Colonic mucosa (tissue), 4 donors: ENCODE measurements at regions not wholly inside any gene's neighbourhood (a gene's known extent, or its start where the extent isn't known, plus 50 kb on each side); places are given as distances from the start of the nearest gene placed in this dataset.

Source experiments
- DNase-seq: peaks from one replicate; pipeline ENCODE4 v3.0.0-alpha.2; 2020
- H3K27ac ChIP-seq: fragments of 200-600 bp; one replicate; pipeline ENCODE4 v1.8.0; 2021
- H3K27me3 ChIP-seq: fragments of 200-600 bp; one replicate; pipeline ENCODE4 v1.8.0; 2021
- H3K36me3 ChIP-seq: fragments of 200-600 bp; one replicate; pipeline ENCODE4 v1.8.0; 2021
- H3K4me1 ChIP-seq: fragments of 200-600 bp; one replicate; pipeline ENCODE4 v1.8.0; 2021; ENCODE audit warnings: mild to moderate bottlenecking
- H3K4me3 ChIP-seq: fragments of 200-600 bp; one replicate; pipeline ENCODE4 v1.8.0; 2021
- H3K9ac ChIP-seq, 2 donors: one replicate each; pipeline ENCODE4 v1.7.0; 2013; ENCODE audit warnings: control low read depth in 2 of 2, low read depth in 2 of 2, low read length in 2 of 2
- H3K9me3 ChIP-seq: fragments of 200-600 bp; one replicate; pipeline ENCODE4 v1.8.0; 2021
- CTCF ChIP-seq: fragments of 200-600 bp; IDR thresholded peaks from one replicate; pipeline ENCODE4 v1.8.0; 2022; ENCODE audit warnings: antibody characterized with exemption, mild to moderate bottlenecking
- intact Hi-C: fragments of 100-400 bp; cut with DNase I; formaldehyde crosslinking; loops from one replicate; pipeline ENCODE4 v1.14.1; 2022
- donor health status: healthy.
- donor health status: DM: no; HTN: no; CAD: no.
- donor health status: DM: no; HTN: no; CAD: no.

- intact Hi-C loops, result no loop called here
- no peaks in the 10 kb centered on the region for H3K9me3 ChIP-seq
- no peaks in the 10 kb centered on the region for H3K4me1 ChIP-seq
- TF ChIP-seq CTCF, result no peak
- H3K36me3 ChIP-seq, result no peaks in the 10 kb centered on the region
- no peaks in the 10 kb centered on the region for H3K27me3 ChIP-seq
- no peak overlapping the region for H3K9ac ChIP-seq
- no peak overlapping the region for H3K4me3 ChIP-seq
- DNase-seq, result no peak
- H3K27ac ChIP-seq, result no peak overlapping the region
These were observed 60.9 kb upstream of the DCBLD2 start for GRCh38 chr3:98962189-98962930.

- Histone ChIP-seq H3K9ac (no peak overlapping the region), H3K4me1 (no peaks in the 10 kb centered on the region), H3K27ac (no peak overlapping the region), H3K4me3 (no peak overlapping the region), H3K36me3 (no peaks in the 10 kb centered on the region), H3K27me3 (no peaks in the 10 kb centered on the region), H3K9me3 (no peaks in the 10 kb centered on the region)
- TF ChIP-seq CTCF, result no peak
- intact Hi-C loops, result no loop called here
- no peak for DNase-seq
These were observed 60.0 kb upstream of the DCBLD2 start for GRCh38 chr3:98961161-98962155.

- no peak overlapping the region for H3K27ac ChIP-seq
- intact Hi-C loops, result no loop called here
- no peak for DNase-seq
- H3K27me3 ChIP-seq, result no peaks in the 10 kb centered on the region
- no peak overlapping the region for H3K9ac ChIP-seq
- no peaks in the 10 kb centered on the region for H3K4me1 ChIP-seq
- H3K9me3 ChIP-seq, result no peaks in the 10 kb centered on the region
- TF ChIP-seq CTCF, result no peak
- no peaks in the 10 kb centered on the region for H3K36me3 ChIP-seq
- H3K4me3 ChIP-seq, result no peak overlapping the region
These were observed 56.2 kb upstream of the DCBLD2 start for GRCh38 chr3:98957681-98958080.

GRCh38 chr3:98956008-98956407 is 54.5 kb upstream of the DCBLD2 start:
- H3K27ac ChIP-seq, result no peak overlapping the region
- no peaks in the 10 kb centered on the region for H3K9me3 ChIP-seq
- intact Hi-C loops, result no loop called here
- DNase-seq, result no peak
- H3K9ac ChIP-seq, result no peak overlapping the region
- H3K4me3 ChIP-seq, result no peak overlapping the region
- no peak for TF ChIP-seq CTCF
- H3K36me3 ChIP-seq, result no peaks in the 10 kb centered on the region
- no peaks in the 10 kb centered on the region for H3K27me3 ChIP-seq
- H3K4me1 ChIP-seq, result no peaks in the 10 kb centered on the region

DNA sequence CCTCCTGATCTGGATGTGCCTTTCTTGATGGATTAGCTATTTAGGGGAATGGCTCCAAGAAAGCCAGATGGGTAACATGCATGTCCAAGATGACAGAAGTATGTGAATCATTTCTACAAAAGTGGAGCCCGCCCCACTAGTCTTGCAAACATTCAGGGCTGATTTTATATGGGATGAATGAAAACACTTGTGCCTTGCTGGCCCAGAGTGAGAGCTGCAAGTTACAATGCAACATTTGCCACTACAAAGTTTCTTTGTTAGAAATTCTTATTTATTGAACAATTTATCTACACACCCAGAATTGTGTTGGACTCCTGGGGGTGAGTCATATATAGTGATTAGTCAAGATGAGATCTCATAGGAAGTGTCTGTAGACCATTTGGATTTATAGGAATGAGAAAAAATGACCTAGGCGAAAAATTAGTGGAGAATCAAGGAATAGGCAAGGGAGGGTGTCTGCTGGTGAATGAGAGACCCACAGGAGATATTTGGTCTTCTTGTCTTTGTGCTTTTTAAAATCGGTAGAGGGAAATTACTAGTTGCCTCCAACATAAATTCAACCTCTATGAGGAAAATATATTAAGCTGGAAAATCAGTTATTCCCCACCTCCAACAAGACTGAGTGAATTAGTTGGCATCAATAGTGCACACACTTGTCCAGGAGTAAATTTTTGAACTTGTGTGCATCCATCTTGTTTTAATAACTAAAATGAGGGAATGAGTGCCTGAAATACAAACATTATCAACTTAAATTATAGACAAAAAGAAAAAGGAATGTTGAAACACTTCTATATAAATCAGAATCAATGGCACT is 53.5 kb upstream of the DCBLD2 start:
- Histone ChIP-seq H3K9ac (no peak overlapping the region), H3K9me3 (no peaks in the 10 kb centered on the region), H3K4me3 (no peak overlapping the region), H3K27me3 (no peaks in the 10 kb centered on the region), H3K4me1 (no peaks in the 10 kb centered on the region), H3K27ac (no peak overlapping the region), H3K36me3 (no peaks in the 10 kb centered on the region)
- intact Hi-C loops, result no loop called here
- TF ChIP-seq CTCF, result no peak
- no peak for DNase-seq
